HFF-Myc (cell line): ENCODE measurements at regions not wholly inside any gene's neighbourhood (a gene's known extent, or its start where the extent isn't known, plus 50 kb on each side); places are given as distances from the start of the nearest gene placed in this dataset.

Experiments
- DNase-seq: peaks from one replicate; pipeline ENCODE4 v3.0.0-alpha.2; 2011; ENCODE audit warnings: low read depth; ENCODE audit errors: extremely low read depth
- H3K4me3 ChIP-seq: replicated peaks from 2 replicates; pipeline ENCODE4 v1.5.1; 2011; ENCODE audit warnings: low read depth, mild to moderate bottlenecking, control low read depth, low read length
- CTCF ChIP-seq: IDR thresholded peaks from 2 replicates; pipeline ENCODE4 v1.5.1; 2012; ENCODE audit warnings: mild to moderate bottlenecking, low read depth, low read length, control low read depth; ENCODE audit errors: missing control alignments

- DNase-seq = no peak
- H3K4me3 ChIP-seq = no peak overlapping the region
- no peak for TF ChIP-seq CTCF
Observed at GRCh38 chr22:26905640-26906039, 248.3 kb downstream of the MIAT start.

GRCh38 chr22:26906464-26906863, 249.1 kb downstream of the MIAT start:
- no peak for TF ChIP-seq CTCF
- DNase-seq = no peak

GRCh38 chr22:26907366-26907765, 250.0 kb downstream of the MIAT start:
- TF ChIP-seq CTCF = no peak
- H3K4me3 ChIP-seq = no peak overlapping the region
- DNase-seq = no peak

More at GRCh38 chr22:26906464-26906863, 249.1 kb downstream of the MIAT start:
- H3K4me3 ChIP-seq = no peak overlapping the region

GRCh38 chr22:26910845-26911244, 253.5 kb downstream of the MIAT start:
- no peak overlapping the region for H3K4me3 ChIP-seq
- no peak for DNase-seq
- TF ChIP-seq CTCF = no peak

- H3K4me3 ChIP-seq = no peak overlapping the region
- DNase-seq = no peak
- no peak for TF ChIP-seq CTCF
Observed at GRCh38 chr22:26912655-26913345, 255.4 kb downstream of the MIAT start.

GRCh38 chr22:26914519-26915185, 257.3 kb downstream of the MIAT start:
- no peak for DNase-seq
- no peak for TF ChIP-seq CTCF
- H3K4me3 ChIP-seq = no peak overlapping the region
